CD4-positive, alpha-beta T cell treated with Interleukin-12 subunit alpha and Interleukin-12 subunit beta, for 1 hour (primary cell): ENCODE measurements at regions not wholly inside any gene's neighbourhood (a gene's known extent, or its start where the extent isn't known, plus 50 kb on each side); places are given as distances from the start of the nearest gene placed in this dataset.
"Not testable (repeated sequence)": the region's sequence is repeated elsewhere in the genome, so short reads cannot be mapped to it uniquely, and the experiment has no call there.

Source experiments
- DNase-seq: peaks from one replicate; pipeline ENCODE4 v3.0.0-alpha.2; 2020

DNA sequence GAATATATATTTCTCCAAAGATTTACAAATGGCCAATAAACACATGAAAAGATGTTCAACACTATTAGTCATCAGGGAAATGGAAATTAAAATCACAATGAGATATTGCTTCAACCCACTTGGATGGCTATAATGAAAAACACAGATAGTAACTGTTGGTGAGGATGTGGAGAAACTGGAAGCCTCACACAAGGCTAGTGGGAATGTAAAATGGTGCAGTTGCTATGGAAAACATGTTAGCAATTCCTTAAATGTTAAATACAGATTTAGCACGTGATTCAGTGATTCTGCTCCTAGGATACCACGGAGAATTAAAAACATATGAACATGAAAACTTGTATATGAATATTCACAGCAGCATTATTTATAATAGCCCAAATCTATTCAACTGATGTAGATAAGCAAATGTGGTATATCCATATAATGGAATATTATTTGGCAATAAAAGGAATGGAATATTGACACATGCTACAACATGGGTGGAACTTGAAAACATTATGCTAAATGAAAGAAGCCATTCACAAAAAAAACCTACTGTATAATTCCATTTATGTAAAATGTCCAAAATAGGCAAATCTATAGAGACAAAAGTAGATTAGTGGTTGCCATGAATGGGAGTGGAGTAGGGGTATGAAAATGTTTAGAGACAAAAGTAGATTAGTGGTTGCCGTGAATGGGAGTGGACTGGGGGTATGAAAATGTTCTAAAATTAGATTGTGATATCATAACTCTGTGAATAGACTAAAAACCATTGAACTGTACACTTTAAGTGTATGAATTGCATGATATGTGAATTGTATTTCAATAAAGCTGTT is 227.1 kb upstream of the DDHD1 start:
- DNase-seq = no peak

DNA sequence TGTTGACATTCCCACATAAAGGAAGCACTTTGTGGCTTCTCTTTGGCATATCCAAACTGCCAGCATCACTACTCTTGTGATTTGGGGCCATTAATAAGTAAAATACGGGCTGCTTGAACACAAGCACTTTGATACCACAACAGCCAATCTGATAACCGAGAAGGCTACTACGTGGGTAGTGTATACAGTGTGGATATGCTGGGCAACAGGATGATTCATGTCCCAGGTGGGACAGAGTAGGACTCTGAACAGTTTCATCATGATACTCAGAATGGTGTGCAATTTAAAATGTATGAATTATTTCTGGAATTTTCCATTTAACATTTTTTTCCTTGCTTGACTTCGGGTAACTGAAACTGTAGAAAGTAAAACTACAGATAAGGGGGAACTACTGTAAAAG is 225.0 kb upstream of the DDHD1 start:
- no peak for DNase-seq

DNA sequence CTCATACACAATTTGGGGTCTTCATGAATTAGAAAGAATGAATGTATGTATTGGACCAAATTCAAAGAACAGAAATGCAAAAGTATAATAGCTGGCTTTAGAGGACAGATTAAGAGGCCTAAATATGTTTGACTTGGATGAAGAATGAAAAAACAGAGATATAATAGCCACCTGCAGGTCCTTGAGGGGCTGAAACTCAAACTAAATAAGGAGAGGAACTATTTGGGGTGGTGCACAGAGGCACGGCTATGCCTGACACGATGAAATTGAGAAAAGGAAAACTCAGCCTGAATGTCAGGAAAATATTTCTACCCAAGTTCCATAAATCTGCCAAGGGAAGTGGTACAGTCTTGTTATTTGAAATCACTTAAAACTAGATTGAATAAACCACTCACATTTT is 222.9 kb upstream of the DDHD1 start:
- no peak for DNase-seq

DNA sequence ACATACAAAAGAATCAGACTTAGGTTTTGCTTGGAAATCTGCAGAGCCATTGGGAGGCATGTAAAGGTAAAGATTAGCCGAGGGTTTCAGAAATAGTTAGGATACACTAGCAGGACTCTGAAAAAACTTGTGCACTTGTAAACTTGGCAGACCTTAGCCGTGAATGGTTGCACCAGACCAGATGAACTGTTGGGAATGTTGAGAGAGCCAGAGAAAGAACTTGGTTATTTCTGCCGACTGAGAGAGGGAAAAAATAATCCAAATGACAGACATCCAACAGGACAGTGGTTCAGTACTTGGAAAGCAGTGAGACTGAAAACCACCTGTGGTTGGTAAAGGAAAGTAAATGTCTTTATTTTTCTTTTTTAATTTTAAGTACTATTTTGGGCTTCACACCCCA is 222.5 kb upstream of the DDHD1 start:
- DNase-seq = no peak

DNA sequence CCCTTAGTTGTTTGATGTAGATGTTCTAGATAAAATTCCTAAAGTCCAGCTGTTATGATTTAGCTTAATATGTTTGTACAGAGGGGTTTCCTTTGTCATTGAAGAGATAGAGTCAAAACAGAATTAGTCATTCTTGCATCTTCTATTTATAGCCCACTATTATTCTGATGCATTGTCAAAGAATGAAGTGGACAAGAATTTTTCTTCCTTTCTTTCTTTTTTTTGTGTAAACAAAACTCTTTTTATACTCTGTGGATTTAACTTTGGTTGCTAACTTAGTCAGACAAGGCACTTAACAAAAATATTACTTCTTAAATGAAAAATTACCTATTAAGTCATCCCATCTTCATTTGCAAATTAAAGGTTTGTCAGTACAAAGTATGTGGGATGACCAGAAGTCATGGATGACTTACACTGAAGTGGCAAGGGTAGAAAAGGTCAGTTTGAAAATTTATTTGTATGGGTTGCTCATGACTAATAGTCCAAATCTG is 215.6 kb upstream of the DDHD1 start:
- DNase-seq = no peak

DNA sequence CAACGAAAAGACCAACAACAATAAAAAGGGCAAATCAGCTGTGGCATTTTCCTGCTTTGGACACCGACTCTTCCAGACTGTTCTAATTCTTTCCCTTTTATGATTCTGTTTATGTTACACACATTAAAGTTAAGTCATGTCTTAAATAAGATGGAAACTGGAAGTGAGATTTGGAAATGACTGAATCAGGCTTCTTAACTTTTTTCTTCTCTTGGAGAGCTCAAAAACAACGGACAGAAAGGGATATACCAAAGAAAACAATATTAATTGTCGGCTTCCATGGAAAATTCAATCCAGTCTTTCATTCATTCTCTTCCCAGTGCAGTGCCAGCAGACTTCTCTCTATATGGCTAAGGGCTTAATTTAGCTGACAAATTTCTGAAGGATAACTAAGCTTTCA is 214.9 kb upstream of the DDHD1 start:
- DNase-seq = no peak

DNA sequence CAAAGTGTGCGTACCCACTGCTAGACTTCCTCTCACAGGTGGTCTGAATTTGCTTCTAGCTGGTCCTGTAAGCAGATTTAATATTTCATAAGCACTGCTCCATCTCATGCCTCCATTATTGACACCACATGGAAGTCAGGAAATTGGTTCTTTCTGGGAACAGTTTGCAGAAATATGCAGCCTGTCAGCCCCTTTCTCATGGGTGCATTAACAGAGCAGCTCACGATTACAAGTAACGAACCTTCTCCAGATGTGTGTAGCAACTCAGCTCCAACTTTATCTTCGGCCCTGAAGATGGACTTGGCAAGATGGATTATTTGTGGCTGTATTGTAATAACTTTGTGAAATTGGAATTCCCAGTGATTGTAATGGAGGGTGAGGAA is 214.5 kb upstream of the DDHD1 start:
- no peak for DNase-seq

DNA sequence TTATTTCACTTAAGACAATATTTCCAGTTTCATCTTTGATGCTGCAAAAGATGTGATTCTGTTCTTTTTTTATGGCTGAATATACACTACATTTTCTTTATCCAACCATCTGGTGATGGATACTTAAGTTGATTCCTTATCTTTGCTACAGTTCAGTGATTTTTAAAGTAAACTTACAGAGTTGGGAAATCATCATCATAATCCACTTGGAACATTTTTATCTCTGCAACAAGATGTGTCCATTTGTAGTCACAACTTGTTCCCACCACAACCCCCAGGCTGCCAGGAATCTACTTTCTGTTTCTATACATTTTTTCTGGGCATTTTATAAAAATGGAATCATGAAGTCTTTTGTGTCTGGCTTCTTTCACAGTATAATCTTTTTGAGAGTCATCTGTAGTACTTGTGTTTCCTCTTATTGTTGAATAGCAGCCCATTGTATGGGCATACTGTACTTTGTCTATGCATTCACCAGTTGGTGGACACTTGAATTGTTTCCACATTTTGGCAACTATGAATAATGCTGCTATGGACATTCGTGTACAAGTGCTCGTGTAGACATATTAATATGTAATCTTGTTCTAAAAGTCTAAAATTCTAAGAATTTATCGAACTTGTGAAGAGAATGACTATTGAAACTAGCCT is 212.5 kb upstream of the DDHD1 start:
- DNase-seq = no peak

DNA sequence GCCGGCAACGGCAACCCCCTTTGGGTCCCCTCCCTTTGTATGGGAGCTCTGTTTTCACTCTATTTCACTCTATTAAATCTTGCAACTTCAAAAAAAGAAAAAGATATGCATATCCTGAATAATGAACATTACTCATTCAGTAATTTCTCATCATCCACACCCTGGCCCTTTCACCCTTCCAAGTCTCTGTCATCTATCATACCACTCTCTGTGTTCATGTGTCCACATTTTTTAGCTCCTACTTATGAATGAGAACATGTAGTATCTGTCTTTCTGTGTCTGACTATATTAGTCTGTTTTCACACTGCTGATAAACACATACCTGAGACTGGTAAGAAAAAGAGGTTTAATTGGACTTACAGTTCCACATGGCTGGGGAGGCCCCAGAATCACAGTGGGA is 209.8 kb upstream of the DDHD1 start:
- not testable (repeated sequence) for DNase-seq

DNA sequence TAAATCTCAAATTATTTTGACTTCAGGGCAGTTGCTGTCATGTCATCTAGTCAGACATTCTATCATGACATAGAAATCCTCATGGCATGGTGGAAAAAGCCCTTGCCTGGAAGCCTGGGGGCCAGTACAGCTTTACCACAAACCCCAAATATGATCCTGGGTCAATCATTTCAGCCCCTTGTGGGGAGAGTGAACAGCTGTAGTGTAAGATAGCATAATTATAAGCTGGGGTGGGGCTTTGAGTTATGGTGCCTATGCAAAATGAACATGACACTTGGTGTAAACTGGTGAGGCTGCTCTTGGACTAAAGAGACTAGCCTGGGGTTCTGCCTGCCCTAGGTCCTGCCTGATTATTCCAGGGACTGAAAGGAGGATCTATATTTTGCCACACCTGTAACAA is 207.7 kb upstream of the DDHD1 start:
- no peak for DNase-seq

DNA sequence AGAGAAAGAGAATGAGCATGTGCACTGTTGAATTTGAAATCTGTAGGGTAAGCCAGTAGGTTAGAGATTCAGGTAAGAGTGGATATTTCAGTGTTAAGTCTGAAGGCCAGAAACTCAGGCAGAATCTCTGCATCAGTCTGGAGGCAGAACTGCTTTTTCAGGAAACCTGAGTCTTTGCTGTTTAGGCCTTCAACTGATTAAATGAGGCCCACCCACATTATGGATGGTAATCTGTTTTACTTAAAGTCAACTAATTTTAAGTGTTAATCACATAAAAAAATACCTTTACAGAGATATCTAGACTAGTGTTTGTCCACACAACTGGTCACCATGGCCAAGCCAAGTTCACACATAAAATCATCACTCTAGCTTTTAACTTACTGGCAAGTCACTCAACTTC is 205.0 kb upstream of the DDHD1 start:
- DNase-seq = no peak

DNA sequence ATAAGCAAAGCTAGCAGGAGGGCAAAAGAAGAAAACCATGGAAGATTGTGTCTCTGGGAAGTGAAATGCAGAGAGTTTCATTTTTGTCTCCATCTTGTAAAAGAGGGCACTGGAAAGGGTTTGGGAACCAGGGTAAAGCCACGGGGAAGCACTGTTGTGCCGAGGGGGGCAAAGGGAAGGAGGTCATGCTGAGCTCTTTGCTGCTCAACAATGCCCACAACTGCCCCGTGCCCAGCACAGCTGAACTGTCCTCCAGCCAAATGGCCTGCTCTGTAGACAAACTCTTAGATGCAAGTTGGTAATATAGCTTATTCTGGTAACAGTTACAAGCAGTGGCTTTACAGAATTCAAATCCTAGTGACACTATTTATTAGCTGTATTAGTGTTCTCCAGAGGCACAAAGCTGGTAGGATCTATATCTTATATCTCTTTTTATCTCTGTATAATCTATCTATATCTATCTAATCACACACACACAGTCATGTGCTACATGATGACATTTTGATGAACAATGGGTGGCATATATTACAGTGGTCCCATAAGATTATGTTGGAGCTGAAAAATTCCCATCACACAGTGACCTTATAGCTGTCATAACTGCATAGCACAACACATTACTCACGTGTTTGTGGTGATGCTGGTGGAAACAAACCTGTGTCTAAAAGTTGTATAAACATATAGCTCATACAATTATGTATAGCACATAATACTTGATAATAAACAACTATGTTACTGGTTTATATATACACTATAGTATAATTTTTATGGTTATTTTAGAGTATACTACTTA is 203.4 kb upstream of the DDHD1 start:
- DNase-seq = no peak

DNA sequence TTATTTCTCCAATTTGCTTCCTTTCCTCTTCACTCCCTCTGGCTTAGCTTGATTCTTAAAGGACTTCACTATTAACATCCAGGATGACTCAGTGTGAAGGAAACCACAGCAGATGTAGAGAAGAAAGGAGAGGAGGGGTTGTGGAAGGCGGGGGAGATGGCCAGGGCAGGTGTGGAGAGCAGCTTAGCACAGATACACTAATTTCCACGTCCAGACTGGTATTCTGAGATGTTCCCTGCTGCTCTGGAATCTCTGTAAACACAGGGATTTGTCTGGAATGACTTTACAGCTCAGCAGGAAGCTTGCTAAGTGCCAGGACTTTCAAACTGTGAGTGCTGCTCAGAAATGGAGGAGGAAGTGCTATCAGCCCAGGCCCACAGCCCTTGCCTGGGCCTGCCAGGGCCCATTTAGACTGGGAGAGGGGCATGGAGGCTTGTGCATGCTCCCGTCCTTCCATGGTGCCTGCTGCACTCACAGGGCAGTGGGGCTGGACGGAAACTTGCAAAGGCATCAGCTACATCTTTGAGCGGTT is 202.5 kb upstream of the DDHD1 start:
- no peak for DNase-seq

DNA sequence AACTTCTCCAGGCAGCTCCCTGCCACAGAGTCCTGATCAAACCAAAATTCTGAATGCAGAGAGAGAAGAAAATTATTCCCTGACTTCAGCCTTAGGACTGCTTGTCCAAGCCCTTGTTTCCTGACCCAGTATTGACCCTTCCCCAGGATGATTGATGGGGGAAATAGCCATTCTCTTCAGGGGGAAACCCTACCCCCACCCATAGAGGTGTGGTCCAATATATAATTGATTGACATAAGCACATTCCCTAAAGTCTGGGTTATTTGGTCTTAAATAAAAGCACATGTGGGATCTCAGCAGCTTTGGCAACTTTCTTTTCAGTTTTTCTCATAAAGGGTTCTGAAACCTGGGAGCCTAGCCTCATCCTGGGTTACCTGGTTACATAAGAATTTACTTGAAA is 201.2 kb upstream of the DDHD1 start:
- DNase-seq = no peak

DNA sequence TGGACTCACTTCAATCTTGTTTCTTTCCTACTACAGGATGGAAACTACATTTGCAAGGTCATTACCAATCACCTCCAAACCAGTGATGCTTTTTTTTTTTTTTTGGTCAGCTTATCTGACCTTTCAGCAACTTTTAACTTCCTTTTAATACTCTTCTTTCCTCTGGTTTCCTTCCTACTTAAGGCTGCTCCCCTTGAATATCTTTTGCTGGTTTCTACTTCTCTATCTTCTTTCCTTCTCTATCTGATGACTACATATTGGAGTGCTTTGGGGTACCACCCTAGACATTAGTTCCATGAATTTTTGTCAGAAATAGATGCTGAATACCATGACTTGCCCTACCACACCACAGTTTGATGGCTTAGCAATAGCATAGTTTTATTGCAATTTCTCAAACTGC is 197.7 kb upstream of the DDHD1 start:
- DNase-seq = no peak

DNA sequence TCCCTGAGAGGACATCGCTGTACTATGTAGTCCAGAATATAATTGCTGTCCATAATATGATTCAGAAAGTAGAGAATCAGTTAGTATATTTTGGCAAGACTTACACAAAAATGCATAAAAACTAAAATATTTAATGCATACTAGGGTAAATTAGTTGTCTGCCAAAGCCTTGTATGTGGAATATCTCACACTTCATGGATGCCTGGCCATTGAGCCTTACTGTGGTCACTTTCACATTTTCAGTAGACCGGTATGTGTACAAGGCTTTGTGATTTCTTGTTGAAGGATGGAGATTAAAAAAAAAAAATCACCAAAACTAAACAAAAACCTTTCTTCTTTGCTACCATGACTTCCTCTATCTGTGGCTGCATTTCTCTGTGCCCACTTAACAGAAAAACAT is 197.3 kb upstream of the DDHD1 start:
- no peak for DNase-seq

DNA sequence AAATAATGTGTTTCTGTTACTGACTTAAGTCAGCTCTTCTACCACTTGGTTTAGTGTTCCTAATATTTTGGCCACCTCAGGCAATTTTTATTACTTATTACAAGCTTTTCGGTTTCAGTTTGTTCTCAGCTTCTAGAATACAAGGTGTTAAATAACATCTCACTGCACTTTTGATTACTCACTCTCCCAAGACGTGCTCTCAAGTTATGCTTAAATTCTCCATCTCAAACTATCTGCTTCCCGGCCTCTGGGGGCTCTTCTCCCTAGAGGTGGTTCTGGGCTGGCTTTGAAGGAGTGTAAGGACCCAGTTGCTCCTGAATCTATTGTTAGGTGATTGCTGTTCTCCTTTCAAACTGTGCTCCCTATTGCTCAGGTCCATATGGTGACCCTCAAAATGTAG is 193.9 kb upstream of the DDHD1 start:
- DNase-seq = no peak

DNA sequence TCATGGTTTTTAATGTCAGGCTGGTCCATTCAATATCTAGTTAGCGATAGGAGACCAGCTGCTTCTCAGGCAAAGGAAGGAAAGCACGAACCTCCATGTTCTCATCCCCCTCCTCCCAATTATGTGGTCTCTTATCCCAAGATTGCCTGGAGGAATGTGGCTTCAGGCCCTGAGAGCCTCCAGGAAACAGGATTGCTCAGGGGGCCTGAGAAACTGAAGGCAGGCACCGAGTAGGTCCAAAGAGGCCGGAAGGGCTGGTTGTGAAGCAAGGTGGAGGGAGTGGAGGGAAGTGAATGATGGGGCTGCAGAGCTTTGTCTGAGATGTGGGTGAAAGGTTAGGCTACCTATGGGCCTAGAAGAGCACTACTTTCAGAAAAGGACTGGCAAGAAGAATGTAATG is 188.2 kb upstream of the DDHD1 start:
- DNase-seq = no peak

DNA sequence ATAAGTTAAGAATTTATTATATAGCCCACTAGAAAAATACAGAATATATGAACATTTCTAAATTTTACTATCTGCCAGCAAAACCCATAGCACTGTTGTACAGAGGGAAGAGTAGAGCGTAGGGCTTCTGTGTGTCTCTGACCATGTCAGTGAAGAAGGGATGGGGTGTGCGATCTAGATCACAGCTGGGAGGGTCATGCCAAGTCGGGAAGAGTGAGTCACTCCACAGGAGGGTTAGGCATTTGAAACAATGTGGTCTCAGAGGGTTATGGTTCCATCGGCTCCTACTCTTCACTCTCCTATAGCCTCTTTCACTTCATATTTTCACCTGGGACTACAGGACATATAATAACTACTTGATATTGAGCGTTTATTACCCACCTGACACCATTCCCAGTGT is 185.1 kb upstream of the DDHD1 start:
- no peak for DNase-seq

DNA sequence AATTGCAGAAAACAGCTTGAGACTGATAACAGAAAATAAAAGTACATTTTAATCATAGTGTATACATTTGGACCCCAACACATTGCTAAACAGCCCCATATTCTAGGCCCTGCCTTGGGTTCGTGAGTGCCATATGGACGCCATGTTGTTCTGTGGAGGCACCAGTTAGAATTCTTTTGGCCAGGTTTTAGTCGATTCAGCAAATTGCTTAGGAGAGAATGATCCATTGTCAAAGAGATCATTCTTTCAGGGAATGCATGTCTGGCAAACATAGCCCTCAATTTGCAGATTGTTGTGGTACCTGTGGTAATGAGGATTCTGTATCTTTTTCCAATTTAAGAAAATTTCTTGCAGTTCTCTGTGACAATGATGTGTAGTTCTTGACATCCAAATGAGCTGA is 183.6 kb upstream of the DDHD1 start:
- no peak for DNase-seq

DNA sequence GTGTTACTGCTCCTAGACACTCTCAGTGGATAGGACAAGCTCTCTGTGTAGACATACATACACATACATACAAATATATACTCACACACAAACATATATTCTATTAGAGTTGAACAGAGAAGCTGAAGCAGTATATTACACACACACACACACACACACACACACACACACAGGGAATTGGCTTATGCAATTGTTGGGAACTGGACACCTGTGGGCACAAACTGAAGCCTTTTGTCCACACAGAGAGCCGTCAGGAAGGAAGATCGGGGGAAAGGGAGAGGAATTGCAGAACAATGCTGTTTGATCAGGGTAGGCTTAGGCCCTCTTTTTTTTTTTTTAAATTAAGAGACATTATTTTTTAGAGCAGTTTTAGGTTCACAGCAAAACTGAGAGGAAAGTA is 180.7 kb upstream of the DDHD1 start:
- DNase-seq = no peak

DNA sequence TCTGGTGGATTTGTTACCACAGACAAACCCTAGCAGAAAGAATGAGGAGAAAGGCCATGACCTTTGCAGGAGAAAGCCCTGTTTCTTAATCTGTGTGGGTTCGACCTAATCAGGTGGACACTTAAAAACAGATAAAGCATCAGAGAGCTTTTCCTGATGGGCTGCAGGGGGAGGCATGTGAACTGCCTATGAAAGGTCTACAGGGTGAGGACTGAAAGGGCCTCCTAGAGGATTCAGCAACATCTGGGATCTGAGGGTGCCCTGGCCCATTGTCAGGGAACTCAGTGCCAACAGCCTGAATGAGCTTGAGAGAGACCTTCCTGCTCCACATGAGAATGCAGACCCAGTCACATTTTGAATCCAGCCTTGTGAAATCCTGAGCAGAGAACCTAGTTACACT is 178.8 kb upstream of the DDHD1 start:
- no peak for DNase-seq

DNA sequence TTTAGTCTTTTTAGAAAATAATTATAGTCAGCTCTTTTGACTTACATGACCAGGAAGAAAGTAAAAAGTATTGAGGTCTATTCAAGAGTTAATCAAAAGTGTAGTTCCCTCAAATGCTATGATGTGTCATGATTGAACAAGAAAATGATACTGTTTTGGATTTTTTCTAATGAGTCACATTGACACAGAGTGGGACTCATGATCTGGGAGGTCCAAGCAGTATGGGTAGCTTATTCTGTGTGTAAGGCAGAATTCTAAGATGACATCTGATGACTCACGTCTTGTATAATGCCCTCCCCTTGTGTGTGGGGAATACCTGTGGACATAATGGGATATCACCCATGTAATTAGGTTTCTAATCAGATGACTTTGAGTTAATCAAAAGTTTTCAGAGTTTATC is 178.1 kb upstream of the DDHD1 start:
- DNase-seq = no peak

DNA sequence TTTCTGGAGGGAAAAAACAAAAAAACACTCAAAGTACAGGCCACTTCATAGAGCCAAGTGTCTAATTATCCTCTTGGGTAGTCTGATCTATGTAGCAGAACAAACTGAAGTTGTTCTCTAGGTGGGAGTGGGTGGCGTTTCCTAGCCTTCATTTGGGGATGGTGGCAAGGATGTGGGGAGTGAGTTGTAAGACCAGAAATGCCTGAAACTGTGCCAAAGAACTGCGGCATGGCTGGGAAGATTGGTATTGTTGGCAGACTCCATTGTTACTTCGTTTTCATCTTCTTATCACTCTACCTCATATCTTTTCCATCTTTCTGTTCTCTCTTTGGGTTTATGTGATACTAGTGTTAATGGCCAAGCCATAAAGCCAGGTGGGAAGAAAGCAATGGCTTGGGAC is 177.3 kb upstream of the DDHD1 start:
- DNase-seq = no peak
